A673 (cell line): ENCODE measurements at regions not wholly inside any gene's neighbourhood (a gene's known extent, or its start where the extent isn't known, plus 50 kb on each side); places are given as distances from the start of the nearest gene placed in this dataset.

Experiments used
- EZH2 ChIP-seq: fragments of 200-600 bp; sonication (generic); IDR thresholded peaks from 2 replicates; pipeline ENCODE4 v1.6.1; 2017; ENCODE audit warnings: borderline replicate concordance, low read depth, mild to moderate bottlenecking, mixed read lengths, antibody characterized with exemption, low read length; ENCODE audit not compliant: poor library complexity, severe bottlenecking
- TF ChIP-seq, protein P1 (sequence below): fragments of 300-800, 200-600 bp; sonication (generic); conservative IDR thresholded peaks from 2 replicates; pipeline ENCODE4 v1.5.1; 2017; ENCODE audit warnings: low read depth, mild to moderate bottlenecking, antibody characterized with exemption, low read length, moderate library complexity, mixed read lengths

DNA sequence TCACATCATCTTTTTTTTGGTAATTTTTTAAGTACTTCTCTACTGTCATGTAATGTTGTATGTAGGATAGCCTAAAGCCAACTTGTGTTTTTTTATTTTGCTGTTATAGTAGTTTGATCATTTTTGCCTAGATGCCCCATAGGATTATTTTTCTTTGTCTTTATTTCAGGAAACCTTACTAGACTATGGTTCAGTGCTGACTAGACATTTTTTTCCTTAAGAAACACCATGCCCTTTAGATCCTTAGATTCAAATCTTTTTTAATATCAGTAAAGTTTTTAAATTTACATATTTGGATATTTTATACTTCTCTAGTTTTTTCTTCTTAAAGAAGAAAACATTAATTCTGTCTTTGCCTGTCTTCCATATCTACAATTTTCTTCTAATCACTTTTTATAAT lies 221.3 kb downstream of the IDS start:
- no peak for TF ChIP-seq EZH2
- TF ChIP-seq, protein P1, sequence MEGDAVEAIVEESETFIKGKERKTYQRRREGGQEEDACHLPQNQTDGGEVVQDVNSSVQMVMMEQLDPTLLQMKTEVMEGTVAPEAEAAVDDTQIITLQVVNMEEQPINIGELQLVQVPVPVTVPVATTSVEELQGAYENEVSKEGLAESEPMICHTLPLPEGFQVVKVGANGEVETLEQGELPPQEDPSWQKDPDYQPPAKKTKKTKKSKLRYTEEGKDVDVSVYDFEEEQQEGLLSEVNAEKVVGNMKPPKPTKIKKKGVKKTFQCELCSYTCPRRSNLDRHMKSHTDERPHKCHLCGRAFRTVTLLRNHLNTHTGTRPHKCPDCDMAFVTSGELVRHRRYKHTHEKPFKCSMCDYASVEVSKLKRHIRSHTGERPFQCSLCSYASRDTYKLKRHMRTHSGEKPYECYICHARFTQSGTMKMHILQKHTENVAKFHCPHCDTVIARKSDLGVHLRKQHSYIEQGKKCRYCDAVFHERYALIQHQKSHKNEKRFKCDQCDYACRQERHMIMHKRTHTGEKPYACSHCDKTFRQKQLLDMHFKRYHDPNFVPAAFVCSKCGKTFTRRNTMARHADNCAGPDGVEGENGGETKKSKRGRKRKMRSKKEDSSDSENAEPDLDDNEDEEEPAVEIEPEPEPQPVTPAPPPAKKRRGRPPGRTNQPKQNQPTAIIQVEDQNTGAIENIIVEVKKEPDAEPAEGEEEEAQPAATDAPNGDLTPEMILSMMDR, result no peak
